Osteoblast (primary cell): ENCODE measurements at regions not wholly inside any gene's neighbourhood (a gene's known extent, or its start where the extent isn't known, plus 50 kb on each side); places are given as distances from the start of the nearest gene placed in this dataset.
"Not testable (repeated sequence)": the region's sequence is repeated elsewhere in the genome, so short reads cannot be mapped to it uniquely, and the experiment has no call there.

Experiments used
- DNase-seq: peaks from one replicate; pipeline ENCODE4 v3.0.0; 2011; ENCODE audit warnings: low spot score, mixed read lengths; ENCODE audit not compliant: insufficient read length; ENCODE audit errors: missing footprints
- H2AFZ ChIP-seq: 2 replicates; pipeline ENCODE4 v1.6.0; 2011; ENCODE audit warnings: mild to moderate bottlenecking, low read length
- H3K27ac ChIP-seq: 2 replicates; pipeline ENCODE4 v1.5.1; 2011; ENCODE audit warnings: mild to moderate bottlenecking, low read depth, low read length, moderate library complexity
- H3K27me3 ChIP-seq: 2 replicates; pipeline ENCODE4 v1.6.0; 2012; ENCODE audit warnings: mild to moderate bottlenecking, control low read depth, inconsistent platforms, low read length, moderate library complexity; ENCODE audit not compliant: insufficient read depth
- H3K36me3 ChIP-seq: 2 replicates; pipeline ENCODE4 v1.5.1; 2011; ENCODE audit warnings: mild to moderate bottlenecking, low read length, control low read depth, moderate library complexity; ENCODE audit not compliant: insufficient read depth
- H3K4me1 ChIP-seq: 2 replicates; pipeline ENCODE4 v1.5.1; 2011; ENCODE audit warnings: mild to moderate bottlenecking, low read length, control low read depth, moderate library complexity; ENCODE audit not compliant: insufficient read depth
- H3K4me2 ChIP-seq: 2 replicates; pipeline ENCODE4 v1.6.0; 2011; ENCODE audit warnings: mild to moderate bottlenecking, low read length; ENCODE audit not compliant: insufficient read depth
- H3K4me3 ChIP-seq: fragments of 200-600 bp; sonication (generic); 3 replicates; pipeline ENCODE4 v1.5.1; 2012; ENCODE audit warnings: mild to moderate bottlenecking, low read length, inconsistent platforms; ENCODE audit not compliant: insufficient read depth
- H3K79me2 ChIP-seq: 2 replicates; pipeline ENCODE4 v1.6.0; 2012; ENCODE audit warnings: mild to moderate bottlenecking, low read length, control low read depth, inconsistent platforms; ENCODE audit not compliant: insufficient read depth
- H3K9me3 ChIP-seq: 2 replicates; pipeline ENCODE4 v1.5.1; 2011; ENCODE audit warnings: low read depth, low read length, control low read depth
- H4K20me1 ChIP-seq: 2 replicates; pipeline ENCODE4 v1.6.0; 2012; ENCODE audit warnings: mild to moderate bottlenecking, low read length, control low read depth; ENCODE audit not compliant: insufficient read depth
- TF ChIP-seq, protein P1 (sequence below): IDR thresholded peaks from 2 replicates; pipeline ENCODE4 v1.5.1; 2011; ENCODE audit warnings: mild to moderate bottlenecking, low read depth, low read length, moderate library complexity; ENCODE audit errors: extremely low read depth

DNA sequence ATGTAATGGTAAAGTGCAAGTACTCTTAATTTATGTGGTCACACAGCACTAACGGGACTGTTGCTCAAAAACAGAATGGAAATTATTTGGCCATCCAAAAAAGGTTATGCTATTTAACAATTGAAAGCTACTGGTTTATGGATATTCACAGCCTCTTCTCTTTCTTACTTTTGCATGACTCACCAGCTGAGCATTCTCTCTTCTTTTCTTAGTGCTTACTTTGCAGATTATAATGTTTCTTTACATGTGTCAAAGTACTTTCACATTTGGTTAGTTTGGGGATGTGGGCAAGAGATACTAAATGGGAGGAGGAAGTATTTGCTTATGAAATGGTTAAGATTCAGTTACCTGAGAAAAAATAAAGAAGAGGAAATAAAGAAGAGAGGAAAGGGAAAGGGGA is 610.5 kb downstream of the HTR1B start:
- TF ChIP-seq, protein P1, sequence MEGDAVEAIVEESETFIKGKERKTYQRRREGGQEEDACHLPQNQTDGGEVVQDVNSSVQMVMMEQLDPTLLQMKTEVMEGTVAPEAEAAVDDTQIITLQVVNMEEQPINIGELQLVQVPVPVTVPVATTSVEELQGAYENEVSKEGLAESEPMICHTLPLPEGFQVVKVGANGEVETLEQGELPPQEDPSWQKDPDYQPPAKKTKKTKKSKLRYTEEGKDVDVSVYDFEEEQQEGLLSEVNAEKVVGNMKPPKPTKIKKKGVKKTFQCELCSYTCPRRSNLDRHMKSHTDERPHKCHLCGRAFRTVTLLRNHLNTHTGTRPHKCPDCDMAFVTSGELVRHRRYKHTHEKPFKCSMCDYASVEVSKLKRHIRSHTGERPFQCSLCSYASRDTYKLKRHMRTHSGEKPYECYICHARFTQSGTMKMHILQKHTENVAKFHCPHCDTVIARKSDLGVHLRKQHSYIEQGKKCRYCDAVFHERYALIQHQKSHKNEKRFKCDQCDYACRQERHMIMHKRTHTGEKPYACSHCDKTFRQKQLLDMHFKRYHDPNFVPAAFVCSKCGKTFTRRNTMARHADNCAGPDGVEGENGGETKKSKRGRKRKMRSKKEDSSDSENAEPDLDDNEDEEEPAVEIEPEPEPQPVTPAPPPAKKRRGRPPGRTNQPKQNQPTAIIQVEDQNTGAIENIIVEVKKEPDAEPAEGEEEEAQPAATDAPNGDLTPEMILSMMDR, result no peak
- Histone ChIP-seq H2AFZ (no peak overlapping the region), H3K4me2 (peak overlapping the region; percentile 38), H3K27me3 (no peaks in the 10 kb centered on the region), H3K9me3 (no peaks in the 10 kb centered on the region), H4K20me1 (no peaks in the 10 kb centered on the region), H3K79me2 (no peaks in the 10 kb centered on the region), H3K36me3 (no peaks in the 10 kb centered on the region), H3K4me1 (no peaks in the 10 kb centered on the region), H3K4me3 (no peak overlapping the region), H3K27ac (no peak overlapping the region)
- peak; percentile 0 for DNase-seq

DNA sequence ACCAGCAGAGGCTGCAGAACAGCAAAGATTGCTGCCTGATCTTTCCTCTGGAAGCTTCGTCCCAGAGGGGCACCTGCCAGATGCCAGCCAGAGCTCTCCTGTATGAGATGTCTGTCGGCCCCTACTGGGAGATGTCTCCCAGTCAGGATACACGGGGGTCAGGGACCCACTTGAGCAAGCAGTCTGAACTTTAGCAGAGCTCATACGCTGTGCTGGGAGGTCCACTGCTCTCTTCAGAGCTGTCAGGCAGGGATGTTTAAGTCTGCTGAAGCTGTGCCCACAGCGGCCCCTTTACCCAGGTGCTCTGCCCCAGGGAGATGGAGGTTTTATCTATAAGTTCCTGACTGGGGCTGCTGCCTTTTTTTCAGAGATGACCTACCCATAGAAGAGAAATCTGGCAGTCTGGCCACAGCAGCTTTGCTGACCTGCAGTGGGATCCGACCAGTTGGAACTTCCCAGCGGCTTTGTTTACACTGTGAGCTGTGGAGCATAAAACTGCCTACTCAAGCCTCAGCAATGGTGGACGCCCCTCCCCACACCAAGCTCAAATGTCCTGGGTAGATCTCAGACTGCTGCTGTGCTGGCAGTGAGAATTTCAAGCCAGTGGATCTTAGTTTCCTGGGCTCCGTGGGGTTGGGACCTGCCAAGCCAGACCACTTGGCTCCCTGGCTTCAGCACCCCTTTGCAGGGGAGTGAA is 613.9 kb downstream of the HTR1B start:
- not testable (repeated sequence) for H2AFZ ChIP-seq, H3K27ac ChIP-seq, H3K79me2 ChIP-seq, DNase-seq, H3K27me3 ChIP-seq, H3K4me3 ChIP-seq, H3K36me3 ChIP-seq, H3K9me3 ChIP-seq, H4K20me1 ChIP-seq, H3K4me2 ChIP-seq, H3K4me1 ChIP-seq

DNA sequence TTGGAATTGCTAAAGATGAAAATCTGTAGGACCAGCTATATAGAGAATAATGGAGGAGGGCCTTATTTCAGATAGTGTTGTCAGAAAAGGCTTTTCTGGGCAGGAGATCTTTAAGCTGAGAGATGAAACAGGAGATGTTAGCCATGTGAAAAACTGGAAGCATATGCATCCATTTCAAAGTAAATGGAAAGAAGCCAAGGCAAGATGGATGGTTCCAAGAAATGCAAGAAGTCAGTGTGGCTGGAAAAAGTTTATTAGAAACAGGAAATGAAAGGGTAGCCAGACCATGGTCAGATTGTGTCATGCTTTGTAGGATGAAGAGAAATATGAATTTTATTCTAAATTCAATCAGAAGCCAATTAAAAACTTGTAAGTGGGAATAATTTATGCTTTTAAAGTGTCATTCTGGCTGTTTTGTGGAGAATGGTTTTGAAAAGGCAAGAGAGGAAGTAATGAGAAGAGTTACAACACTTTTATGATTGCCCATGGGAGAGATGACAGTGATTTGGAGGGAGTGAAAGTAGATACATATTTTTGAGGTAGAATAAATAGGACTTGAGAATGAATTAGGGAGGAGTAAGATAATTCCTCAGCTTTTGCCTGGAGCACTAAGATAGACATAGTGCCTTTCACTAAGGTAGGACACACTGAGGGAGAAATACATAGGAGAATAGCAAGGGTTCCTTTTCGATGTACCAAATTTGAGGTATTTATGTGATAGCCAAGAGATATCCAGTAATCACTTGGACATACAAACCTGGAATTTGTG is 620.1 kb downstream of the HTR1B start:
- Histone ChIP-seq H3K4me2 (no peak overlapping the region), H3K9me3 (no peaks in the 10 kb centered on the region), H4K20me1 (no peaks in the 10 kb centered on the region), H3K27me3 (no peaks in the 10 kb centered on the region), H3K27ac (no peak overlapping the region), H3K4me1 (no peaks in the 10 kb centered on the region), H3K36me3 (no peaks in the 10 kb centered on the region), H3K4me3 (no peak overlapping the region), H3K79me2 (no peaks in the 10 kb centered on the region), H2AFZ (no peak overlapping the region)
- no peak for DNase-seq
- TF ChIP-seq, protein P1, result no peak

DNA sequence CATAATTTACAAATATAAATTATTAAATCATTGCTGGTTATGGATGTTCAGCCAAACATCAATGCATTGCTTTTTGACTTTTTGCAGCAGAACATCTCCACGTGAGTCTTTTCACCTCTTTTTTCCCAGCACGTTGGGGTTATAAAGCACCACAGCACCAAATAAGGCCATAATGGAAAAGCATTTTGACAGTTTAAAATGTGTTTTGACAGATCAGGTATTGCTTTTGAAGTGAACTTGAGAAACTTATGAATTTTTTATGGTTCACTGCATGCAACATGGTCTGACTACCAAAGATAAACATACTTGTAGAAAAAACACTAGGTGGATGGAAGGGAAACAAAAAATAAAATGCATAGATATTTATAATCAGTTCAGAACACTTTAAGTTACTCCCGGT is 622.4 kb downstream of the HTR1B start:
- TF ChIP-seq, protein P1, result no peak
- Histone ChIP-seq H3K27ac (no peak overlapping the region), H3K4me2 (no peak overlapping the region)

More for the DNA sequence above, 622.4 kb downstream of the HTR1B start:
- Histone ChIP-seq H3K36me3 (no peaks in the 10 kb centered on the region), H2AFZ (no peak overlapping the region), H3K9me3 (no peaks in the 10 kb centered on the region), H3K27me3 (no peaks in the 10 kb centered on the region), H4K20me1 (no peaks in the 10 kb centered on the region), H3K4me3 (no peak overlapping the region), H3K4me1 (no peaks in the 10 kb centered on the region), H3K79me2 (no peaks in the 10 kb centered on the region)
- DNase-seq, result no peak
